DND-41 (cell line): ENCODE measurements at regions not wholly inside any gene's neighbourhood (a gene's known extent, or its start where the extent isn't known, plus 50 kb on each side); places are given as distances from the start of the nearest gene placed in this dataset.

Source experiments
- ATAC-seq: fragments of 200-7000 bp; cut with Tn5 transposase; 3 replicates; pipeline ENCODE4 v1.9.1; 2021; ENCODE audit warnings: low read depth; ENCODE audit not compliant: insufficient read depth
- DNase-seq: peaks from one replicate; pipeline ENCODE4 v3.0.0-alpha.2; 2020
- H2AFZ ChIP-seq: 2 replicates; pipeline ENCODE4 v1.6.0; 2012; ENCODE audit warnings: low read depth, low read length
- H3K27ac ChIP-seq: 2 replicates; pipeline ENCODE4 v1.5.1; 2012; ENCODE audit warnings: low read length, inconsistent platforms
- H3K27me3 ChIP-seq: fragments of 200-600 bp; sonication (generic); 2 replicates; pipeline ENCODE4 v1.6.0; 2012; ENCODE audit warnings: low read length, mild to moderate bottlenecking, inconsistent platforms; ENCODE audit not compliant: insufficient read depth, poor library complexity
- H3K36me3 ChIP-seq: 2 replicates; pipeline ENCODE4 v1.5.1; 2012; ENCODE audit warnings: low read length, inconsistent platforms; ENCODE audit not compliant: insufficient read depth
- H3K4me1 ChIP-seq: 2 replicates; pipeline ENCODE4 v1.5.1; 2012; ENCODE audit warnings: mild to moderate bottlenecking, low read length; ENCODE audit not compliant: insufficient read depth
- H3K4me2 ChIP-seq: 2 replicates; pipeline ENCODE4 v1.6.0; 2012; ENCODE audit warnings: mild to moderate bottlenecking, moderate library complexity, low read length, inconsistent platforms; ENCODE audit not compliant: insufficient read depth
- H3K4me3 ChIP-seq, 2 experiments: fragments of 200-600 bp in 1 of 2; shearing (Covaris generic) in 1 of 2; 2 replicates each; pipeline ENCODE4 v1.5.1; 2012 to 2016; ENCODE audit warnings: inconsistent platforms in 2 of 2, low read length in 2 of 2, mild to moderate bottlenecking in 2 of 2, low read depth in 1 of 2, moderate library complexity in 1 of 2
- H3K79me2 ChIP-seq: 2 replicates; pipeline ENCODE4 v1.6.0; 2012; ENCODE audit warnings: low read length, inconsistent platforms; ENCODE audit not compliant: insufficient read depth
- H3K9ac ChIP-seq: 2 replicates; pipeline ENCODE4 v1.6.0; 2012; ENCODE audit warnings: low read depth, mild to moderate bottlenecking, inconsistent platforms, low read length, moderate library complexity
- H3K9me3 ChIP-seq: 2 replicates; pipeline ENCODE4 v1.5.1; 2012; ENCODE audit warnings: low read length, moderate library complexity, mild to moderate bottlenecking, inconsistent platforms; ENCODE audit not compliant: insufficient read depth, severe bottlenecking
- H4K20me1 ChIP-seq: 2 replicates; pipeline ENCODE4 v1.6.0; 2012; ENCODE audit warnings: low read length; ENCODE audit not compliant: insufficient read depth
- EZH2 ChIP-seq: IDR thresholded peaks from 3 replicates; pipeline ENCODE4 v1.6.1; 2012; ENCODE audit warnings: borderline replicate concordance, low read depth, mild to moderate bottlenecking, moderate library complexity, low read length, inconsistent platforms; ENCODE audit not compliant: severe bottlenecking
- TF ChIP-seq, protein P1 (sequence below): IDR thresholded peaks from 2 replicates; pipeline ENCODE4 v1.5.1; 2012; ENCODE audit warnings: borderline replicate concordance, low read length, moderate library complexity, mild to moderate bottlenecking; ENCODE audit not compliant: poor library complexity, severe bottlenecking; ENCODE audit errors: extremely low read depth

DNA sequence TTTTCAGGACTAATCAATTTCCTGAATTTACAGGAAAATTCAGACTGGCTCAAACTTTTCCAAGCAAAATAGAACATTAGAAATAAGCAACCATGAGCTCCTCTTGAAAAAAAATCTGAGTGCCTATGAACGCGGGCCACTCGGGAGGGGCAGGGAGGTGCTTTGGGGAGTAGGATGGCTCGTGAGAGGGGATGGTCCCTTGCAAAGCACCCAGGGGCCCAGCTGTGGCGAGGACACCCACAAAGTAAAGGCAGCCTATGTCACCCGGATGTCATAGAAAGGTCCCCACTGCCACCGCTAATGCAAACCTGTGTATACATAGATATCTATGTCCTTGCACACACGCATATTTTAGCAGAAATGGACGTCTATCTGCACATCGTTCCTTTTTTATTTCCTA is 309.9 kb downstream of the ADGRD1 start:
- H3K9me3 ChIP-seq = no peaks in the 10 kb centered on the region
- no peak overlapping the region for H3K9ac ChIP-seq
- TF ChIP-seq, protein P1, sequence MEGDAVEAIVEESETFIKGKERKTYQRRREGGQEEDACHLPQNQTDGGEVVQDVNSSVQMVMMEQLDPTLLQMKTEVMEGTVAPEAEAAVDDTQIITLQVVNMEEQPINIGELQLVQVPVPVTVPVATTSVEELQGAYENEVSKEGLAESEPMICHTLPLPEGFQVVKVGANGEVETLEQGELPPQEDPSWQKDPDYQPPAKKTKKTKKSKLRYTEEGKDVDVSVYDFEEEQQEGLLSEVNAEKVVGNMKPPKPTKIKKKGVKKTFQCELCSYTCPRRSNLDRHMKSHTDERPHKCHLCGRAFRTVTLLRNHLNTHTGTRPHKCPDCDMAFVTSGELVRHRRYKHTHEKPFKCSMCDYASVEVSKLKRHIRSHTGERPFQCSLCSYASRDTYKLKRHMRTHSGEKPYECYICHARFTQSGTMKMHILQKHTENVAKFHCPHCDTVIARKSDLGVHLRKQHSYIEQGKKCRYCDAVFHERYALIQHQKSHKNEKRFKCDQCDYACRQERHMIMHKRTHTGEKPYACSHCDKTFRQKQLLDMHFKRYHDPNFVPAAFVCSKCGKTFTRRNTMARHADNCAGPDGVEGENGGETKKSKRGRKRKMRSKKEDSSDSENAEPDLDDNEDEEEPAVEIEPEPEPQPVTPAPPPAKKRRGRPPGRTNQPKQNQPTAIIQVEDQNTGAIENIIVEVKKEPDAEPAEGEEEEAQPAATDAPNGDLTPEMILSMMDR = no peak
- TF ChIP-seq EZH2 = no peak
- no peak for DNase-seq
- no peaks in the 10 kb centered on the region for H3K4me1 ChIP-seq
- no peaks in the 10 kb centered on the region for H3K27me3 ChIP-seq
- no peak overlapping the region for H3K4me2 ChIP-seq
- H3K27ac ChIP-seq = no peak overlapping the region
- no peak overlapping the region for H3K4me3 ChIP-seq
- H3K79me2 ChIP-seq = no peaks in the 10 kb centered on the region
- peaks cover 3% of the 10 kb centered on the region; the same call in 1 of the 2 replicates for H4K20me1 ChIP-seq
- H2AFZ ChIP-seq = no peak overlapping the region
- no peak for ATAC-seq
- H3K36me3 ChIP-seq = no peaks in the 10 kb centered on the region

DNA sequence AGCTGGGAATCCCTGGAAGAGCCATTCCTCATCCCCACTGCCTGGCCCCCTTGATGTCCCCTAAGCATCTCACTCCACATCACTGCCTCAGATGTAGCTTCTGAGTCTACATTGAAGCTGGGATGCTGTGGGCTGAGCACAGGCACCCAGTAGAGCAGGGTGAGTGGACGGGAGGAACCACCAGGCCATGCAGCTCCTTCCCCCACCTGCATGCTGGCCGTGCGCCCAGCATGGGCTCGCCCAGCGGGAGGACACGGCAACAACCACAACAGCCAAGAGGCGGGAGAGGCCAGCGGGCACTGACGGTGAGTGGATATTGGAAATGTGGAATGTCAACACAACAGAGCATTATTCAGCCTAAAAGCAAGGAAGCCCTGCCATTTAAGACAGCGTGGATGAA is 310.9 kb downstream of the ADGRD1 start:
- TF ChIP-seq EZH2 = no peak
- TF ChIP-seq, protein P1 = no peak
- Histone ChIP-seq H3K9me3 (no peaks in the 10 kb centered on the region), H3K4me2 (no peak overlapping the region), H2AFZ (no peak overlapping the region), H3K27me3 (no peaks in the 10 kb centered on the region), H3K4me1 (no peaks in the 10 kb centered on the region), H3K9ac (no peak overlapping the region), H3K4me3 (no peak overlapping the region), H3K27ac (no peak overlapping the region), H3K36me3 (no peaks in the 10 kb centered on the region), H4K20me1 (peaks cover 3% of the 10 kb centered on the region; the same call in 1 of the 2 replicates), H3K79me2 (no peaks in the 10 kb centered on the region)
- no peak for ATAC-seq
- no peak for DNase-seq

GRCh38 chr12:131266591-131267467 is 313.1 kb downstream of the ADGRD1 start:
- H3K4me1 ChIP-seq = no peaks in the 10 kb centered on the region
- ATAC-seq (no peak), DNase-seq (no peak)
- no peaks in the 10 kb centered on the region for H3K79me2 ChIP-seq
- no peak overlapping the region for H3K4me3 ChIP-seq
- no peaks in the 10 kb centered on the region for H3K9me3 ChIP-seq
- no peaks in the 10 kb centered on the region for H3K27me3 ChIP-seq
- no peak overlapping the region for H3K27ac ChIP-seq
- TF ChIP-seq, protein P1 = no peak
- no peak for TF ChIP-seq EZH2
- no peaks in the 10 kb centered on the region for H3K36me3 ChIP-seq
- H3K4me2 ChIP-seq = no peak overlapping the region
- no peak overlapping the region for H3K9ac ChIP-seq
- no peaks in the 10 kb centered on the region for H4K20me1 ChIP-seq
- no peak overlapping the region for H2AFZ ChIP-seq
